HCT116 (cell line): ENCODE measurements at regions not wholly inside any gene's neighbourhood (a gene's known extent, or its start where the extent isn't known, plus 50 kb on each side); places are given as distances from the start of the nearest gene placed in this dataset.

ENCODE experiments used
- ATAC-seq: fragments of 200-7000 bp; cut with Tn5 transposase; 2 replicates; pipeline ENCODE4 v1.9.1; 2020; ENCODE audit warnings: mild to moderate bottlenecking, moderate library complexity
- BruUV-seq: library from RNA; stranded (reverse); fragments of 400-500 nt; replicated peaks from 2 replicates; lab custom pipeline; 2021; lab: Mats Ljungman, UMichigan
- CTCF ChIA-PET: fragments of 300-600 bp; sonication (Branson Sonifier 250); formaldehyde crosslinking; loops from one replicate; lab custom pipeline; 2021; ENCODE audit warnings: antibody characterized with exemption; lab: Charles Lee
- POLR2A ChIA-PET: fragments of 300-600, 350-600 bp; sonication (Branson Sonifier 250); formaldehyde crosslinking; loops from one replicate; lab custom pipeline; 2021; ENCODE audit warnings: antibody characterized with exemption; lab: Charles Lee
- RAD21 ChIA-PET, 2 experiments: fragments of 300-600 bp; sonication (Branson Sonifier 250); formaldehyde crosslinking; loops; one replicate each; lab custom pipeline; 2023; ENCODE audit warnings: low total read pairs in 2 of 2; ENCODE audit not compliant: uncharacterized antibody in 2 of 2, unreplicated experiment in 2 of 2, low non-redundant PET in 1 of 2; lab: Charles Lee
- DNase-seq: peaks from one replicate; pipeline ENCODE4 v3.0.0-alpha.2; 2010; ENCODE audit warnings: low read depth, low spot score
- H2AFZ ChIP-seq: fragments of 200-600 bp; shearing (Covaris generic), sonication (generic); 2 replicates; pipeline ENCODE4 v1.6.1; 2017; ENCODE audit warnings: low read depth, mixed run types, mixed read lengths, antibody characterized with exemption, low read length; ENCODE audit not compliant: poor library complexity, severe bottlenecking
- H3K27ac ChIP-seq: 2 replicates; pipeline ENCODE4 v1.5.1; 2012; ENCODE audit warnings: low read depth, low read length
- H3K27me3 ChIP-seq: fragments of 200-600 bp; sonication (generic); 2 replicates; pipeline ENCODE4 v1.6.1; 2016; ENCODE audit warnings: mixed run types, low read length, mixed read lengths; ENCODE audit not compliant: insufficient read depth
- H3K36me3 ChIP-seq, 2 experiments: fragments of 200-500 bp in 1 of 2; fragments of 200-600 bp in 1 of 2; sonication (Bioruptor generic) in 1 of 2; sonication (generic) in 1 of 2; 2 replicates each; pipeline versions ENCODE4 v1.5.1 to v1.6.1; 2014 to 2016; ENCODE audit warnings: low read length in 2 of 2, inconsistent platforms in 1 of 2, mixed read lengths in 1 of 2, mixed run types in 1 of 2; ENCODE audit not compliant: insufficient read depth in 2 of 2, control insufficient read depth in 1 of 2
- H3K4me1 ChIP-seq, 2 experiments: fragments of 200-600 bp in 1 of 2; sonication (generic) in 1 of 2; 2 replicates each; pipeline versions ENCODE4 v1.5.1 to v1.6.1; 2012 to 2017; ENCODE audit warnings: low read length in 2 of 2, inconsistent platforms in 1 of 2, mild to moderate bottlenecking in 1 of 2, mixed read lengths in 1 of 2, mixed run types in 1 of 2, moderate library complexity in 1 of 2; ENCODE audit not compliant: insufficient read depth in 2 of 2, control insufficient read depth in 1 of 2
- H3K4me2 ChIP-seq: fragments of 200-600 bp; sonication (generic); 2 replicates; pipeline ENCODE4 v1.6.1; 2017; ENCODE audit warnings: mixed run types, low read length, mixed read lengths
- H3K4me3 ChIP-seq, 2 experiments: fragments of 200-600 bp in 1 of 2; sonication (generic) in 1 of 2; replicated peaks in 1 of 2; 2 replicates each; pipeline ENCODE4 v1.5.1; 2011 to 2016; ENCODE audit warnings: low read length in 2 of 2, control low read depth in 1 of 2, low read depth in 1 of 2, mild to moderate bottlenecking in 1 of 2, mixed read lengths in 1 of 2, mixed run types in 1 of 2
- H3K79me2 ChIP-seq: fragments of 200-600 bp; sonication (generic); 2 replicates; pipeline ENCODE4 v1.6.1; 2017; ENCODE audit warnings: mild to moderate bottlenecking, mixed run types, low read length, moderate library complexity, mixed read lengths; ENCODE audit not compliant: insufficient read depth
- H3K9ac ChIP-seq: fragments of 200-600 bp; sonication (generic); 2 replicates; pipeline ENCODE4 v1.6.1; 2016; ENCODE audit warnings: low read length, mixed read lengths
- H3K9me2 ChIP-seq: fragments of 200-600 bp; sonication (generic), shearing (Covaris generic); 2 replicates; pipeline ENCODE4 v1.6.1; 2017; ENCODE audit warnings: mixed run types, mild to moderate bottlenecking, moderate library complexity; ENCODE audit not compliant: insufficient read depth
- H3K9me3 ChIP-seq, 2 experiments: fragments of 200-500 bp in 1 of 2; fragments of 200-600 bp in 1 of 2; sonication (Bioruptor generic) in 1 of 2; sonication (generic) in 1 of 2; 2 replicates each; pipeline ENCODE4 v1.6.1; 2014 to 2017; ENCODE audit warnings: low read length in 2 of 2, mixed read lengths in 2 of 2, inconsistent platforms in 1 of 2, low read depth in 1 of 2, mild to moderate bottlenecking in 1 of 2, mixed run types in 1 of 2, moderate library complexity in 1 of 2; ENCODE audit not compliant: control insufficient read depth in 1 of 2, insufficient read depth in 1 of 2
- H4K20me1 ChIP-seq: fragments of 200-600 bp; sonication (generic), shearing (Covaris generic); 2 replicates; pipeline ENCODE4 v1.6.1; 2017; ENCODE audit warnings: mixed run types, mild to moderate bottlenecking, moderate library complexity; ENCODE audit not compliant: insufficient read depth
- ATF3 ChIP-seq: IDR thresholded peaks from 2 replicates; pipeline ENCODE4 v1.6.1; 2012
- CBX3 ChIP-seq: IDR thresholded peaks from 2 replicates; pipeline ENCODE4 v1.6.1; 2012; ENCODE audit warnings: low read depth
- EGR1 ChIP-seq: IDR thresholded peaks from 2 replicates; pipeline ENCODE4 v1.6.1; 2012; ENCODE audit warnings: low read depth
- EZH2phosphoT487 ChIP-seq: fragments of 200-600 bp; IDR thresholded peaks from 2 replicates; pipeline ENCODE4 v1.6.1; 2018; ENCODE audit warnings: antibody characterized with exemption, borderline replicate concordance
- FOSL1 ChIP-seq: IDR thresholded peaks from 2 replicates; pipeline ENCODE4 v1.6.1; 2012; ENCODE audit warnings: low read depth
- JUND ChIP-seq: IDR thresholded peaks from 2 replicates; pipeline ENCODE4 v1.6.1; 2012
- POLR2A ChIP-seq: IDR thresholded peaks from 2 replicates; pipeline ENCODE4 v1.7.0; 2011; ENCODE audit warnings: borderline replicate concordance; ENCODE audit not compliant: insufficient read depth, insufficient read length; ENCODE audit errors: extremely low read depth
- POLR2AphosphoS5 ChIP-seq: IDR thresholded peaks from 2 replicates; pipeline ENCODE4 v1.6.1; 2011; ENCODE audit warnings: mild to moderate bottlenecking, low read depth, low read length, moderate library complexity
- SP1 ChIP-seq: IDR thresholded peaks from 2 replicates; pipeline ENCODE4 v1.6.1; 2012; ENCODE audit warnings: low read depth
- SRF ChIP-seq: IDR thresholded peaks from 2 replicates; pipeline ENCODE4 v1.6.1; 2012; ENCODE audit warnings: low read depth
- ZBTB33 ChIP-seq: IDR thresholded peaks from 2 replicates; pipeline ENCODE4 v1.6.1; 2011; ENCODE audit warnings: mild to moderate bottlenecking, low read length, moderate library complexity; ENCODE audit not compliant: insufficient replicate concordance; ENCODE audit errors: extremely low read depth
- intact Hi-C: fragments of 100-400 bp; cut with micrococcal nuclease; formaldehyde crosslinking; loops from 2 replicates; pipeline ENCODE4 v1.10.0; 2022
- TF ChIP-seq, protein P1 (sequence below): IDR thresholded peaks from 2 replicates; pipeline ENCODE4 v1.6.1; 2012; ENCODE audit warnings: low read depth

- Histone ChIP-seq H2AFZ (no peak overlapping the region), H3K36me3 (no peaks in the 10 kb centered on the region), H3K4me1 (no peaks in the 10 kb centered on the region), H3K4me2 (no peak overlapping the region), H3K27ac (no peak overlapping the region), H3K4me3 (no peak overlapping the region), H3K9me2 (no peaks in the 10 kb centered on the region), H3K9me3 (no peaks in the 10 kb centered on the region), H3K27me3 (no peaks in the 10 kb centered on the region), H3K79me2 (no peaks in the 10 kb centered on the region), H3K9ac (no peak overlapping the region), H4K20me1 (no peaks in the 10 kb centered on the region)
- intact Hi-C loops, result no loop called here
- no TSS peak for BruUV-seq
- POLR2A ChIA-PET, result no interaction called here
- RAD21 ChIA-PET, result no interaction called here
- DNase-seq (no peak), ATAC-seq (no peak)
- CTCF ChIA-PET, result no interaction called here
- TF ChIP-seq, protein P1, sequence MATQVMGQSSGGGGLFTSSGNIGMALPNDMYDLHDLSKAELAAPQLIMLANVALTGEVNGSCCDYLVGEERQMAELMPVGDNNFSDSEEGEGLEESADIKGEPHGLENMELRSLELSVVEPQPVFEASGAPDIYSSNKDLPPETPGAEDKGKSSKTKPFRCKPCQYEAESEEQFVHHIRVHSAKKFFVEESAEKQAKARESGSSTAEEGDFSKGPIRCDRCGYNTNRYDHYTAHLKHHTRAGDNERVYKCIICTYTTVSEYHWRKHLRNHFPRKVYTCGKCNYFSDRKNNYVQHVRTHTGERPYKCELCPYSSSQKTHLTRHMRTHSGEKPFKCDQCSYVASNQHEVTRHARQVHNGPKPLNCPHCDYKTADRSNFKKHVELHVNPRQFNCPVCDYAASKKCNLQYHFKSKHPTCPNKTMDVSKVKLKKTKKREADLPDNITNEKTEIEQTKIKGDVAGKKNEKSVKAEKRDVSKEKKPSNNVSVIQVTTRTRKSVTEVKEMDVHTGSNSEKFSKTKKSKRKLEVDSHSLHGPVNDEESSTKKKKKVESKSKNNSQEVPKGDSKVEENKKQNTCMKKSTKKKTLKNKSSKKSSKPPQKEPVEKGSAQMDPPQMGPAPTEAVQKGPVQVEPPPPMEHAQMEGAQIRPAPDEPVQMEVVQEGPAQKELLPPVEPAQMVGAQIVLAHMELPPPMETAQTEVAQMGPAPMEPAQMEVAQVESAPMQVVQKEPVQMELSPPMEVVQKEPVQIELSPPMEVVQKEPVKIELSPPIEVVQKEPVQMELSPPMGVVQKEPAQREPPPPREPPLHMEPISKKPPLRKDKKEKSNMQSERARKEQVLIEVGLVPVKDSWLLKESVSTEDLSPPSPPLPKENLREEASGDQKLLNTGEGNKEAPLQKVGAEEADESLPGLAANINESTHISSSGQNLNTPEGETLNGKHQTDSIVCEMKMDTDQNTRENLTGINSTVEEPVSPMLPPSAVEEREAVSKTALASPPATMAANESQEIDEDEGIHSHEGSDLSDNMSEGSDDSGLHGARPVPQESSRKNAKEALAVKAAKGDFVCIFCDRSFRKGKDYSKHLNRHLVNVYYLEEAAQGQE, result no peak
- TF ChIP-seq POLR2A (no peak), FOSL1 (no peak), JUND (no peak), SRF (no peak), SP1 (no peak), POLR2AphosphoS5 (no peak), EGR1 (no peak), EZH2phosphoT487 (no peak), ATF3 (no peak), ZBTB33 (no peak), CBX3 (no peak)
Measured at GRCh38 chr6:6942091-6942490, 165.7 kb upstream of the RREB1 start.
